CD4-positive, alpha-beta memory T cell (primary cell): ENCODE measurements at regions not wholly inside any gene's neighbourhood (a gene's known extent, or its start where the extent isn't known, plus 50 kb on each side); places are given as distances from the start of the nearest gene placed in this dataset.
"Not testable (repeated sequence)": the region's sequence is repeated elsewhere in the genome, so short reads cannot be mapped to it uniquely, and the experiment has no call there.

Experiments
- CTCF ChIA-PET: fragments of 350-600 bp; sonication (Branson Sonifier 250); formaldehyde crosslinking; loops from one replicate; lab custom pipeline; 2021; ENCODE audit warnings: inconsistent platforms; ENCODE audit not compliant: partially characterized antibody; lab: Charles Lee
- POLR2A ChIA-PET: fragments of 350-600 bp; sonication (Branson Sonifier 250); formaldehyde crosslinking; loops from one replicate; lab custom pipeline; 2021; ENCODE audit not compliant: partially characterized antibody; lab: Charles Lee
- DNase-seq, 5 donors: peaks; one replicate each; pipeline versions ENCODE4 v3.0.0 to v3.0.0-alpha.2; 2020 to 2022; ENCODE audit warnings: mixed read lengths in 1 of 5
- H3K27ac ChIP-seq: one replicate; pipeline ENCODE4 v1.7.0; 2013; ENCODE audit warnings: low read depth, low read length
- H3K27me3 ChIP-seq: 2 replicates; pipeline ENCODE4 v1.7.0; 2013; ENCODE audit warnings: mild to moderate bottlenecking, low read length, moderate library complexity; ENCODE audit not compliant: insufficient read depth
- H3K36me3 ChIP-seq: 2 replicates; pipeline ENCODE4 v1.7.0; 2013; ENCODE audit warnings: mild to moderate bottlenecking, low read length, moderate library complexity; ENCODE audit not compliant: insufficient read depth
- H3K4me1 ChIP-seq: 2 replicates; pipeline ENCODE4 v1.7.0; 2013; ENCODE audit warnings: mild to moderate bottlenecking, low read length, moderate library complexity; ENCODE audit not compliant: insufficient read depth
- H3K4me3 ChIP-seq, 2 donors: one replicate each; pipeline ENCODE4 v1.7.0; 2013; ENCODE audit warnings: low read length in 2 of 2, mild to moderate bottlenecking in 1 of 2
- H3K9me3 ChIP-seq, 2 donors: one replicate each; pipeline ENCODE4 v1.7.0; 2013; ENCODE audit warnings: low read length in 2 of 2, control low read depth in 1 of 2; ENCODE audit not compliant: control insufficient read depth in 1 of 2
- H3K27ac Mint-ChIP-seq, 7 donors: one replicate each; pipeline ENCODE4 v1.8.0; 2020 to 2021; ENCODE audit warnings: mixed read lengths in 7 of 7, mild to moderate bottlenecking in 6 of 7, inconsistent platforms in 3 of 7, moderate library complexity in 3 of 7
- H3K27me3 Mint-ChIP-seq, 2 donors: one replicate each; pipeline ENCODE4 v1.8.0; 2020 to 2021; ENCODE audit warnings: mixed read lengths in 2 of 2
- H3K36me3 Mint-ChIP-seq, 2 donors: one replicate each; pipeline ENCODE4 v1.8.0; 2020 to 2021; ENCODE audit warnings: mixed read lengths in 2 of 2, inconsistent platforms in 1 of 2, mild to moderate bottlenecking in 1 of 2
- H3K4me1 Mint-ChIP-seq, 4 donors: one replicate each; pipeline ENCODE4 v1.8.0; 2020 to 2021; ENCODE audit warnings: mixed read lengths in 4 of 4, mild to moderate bottlenecking in 1 of 4
- H3K4me3 Mint-ChIP-seq, 8 donors: one replicate each; pipeline ENCODE4 v1.8.0; 2020 to 2021; ENCODE audit warnings: mixed read lengths in 8 of 8, mild to moderate bottlenecking in 7 of 8, moderate library complexity in 6 of 8, inconsistent platforms in 3 of 8
- H3K9me3 Mint-ChIP-seq, 8 donors: one replicate each; pipeline ENCODE4 v1.8.0; 2020 to 2021; ENCODE audit warnings: mixed read lengths in 8 of 8, mild to moderate bottlenecking in 5 of 8, inconsistent platforms in 3 of 8, moderate library complexity in 1 of 8
- intact Hi-C: fragments of 100-400 bp; cut with micrococcal nuclease; formaldehyde crosslinking; loops from one replicate; pipeline ENCODE4 v1.15.1; 2023

DNA sequence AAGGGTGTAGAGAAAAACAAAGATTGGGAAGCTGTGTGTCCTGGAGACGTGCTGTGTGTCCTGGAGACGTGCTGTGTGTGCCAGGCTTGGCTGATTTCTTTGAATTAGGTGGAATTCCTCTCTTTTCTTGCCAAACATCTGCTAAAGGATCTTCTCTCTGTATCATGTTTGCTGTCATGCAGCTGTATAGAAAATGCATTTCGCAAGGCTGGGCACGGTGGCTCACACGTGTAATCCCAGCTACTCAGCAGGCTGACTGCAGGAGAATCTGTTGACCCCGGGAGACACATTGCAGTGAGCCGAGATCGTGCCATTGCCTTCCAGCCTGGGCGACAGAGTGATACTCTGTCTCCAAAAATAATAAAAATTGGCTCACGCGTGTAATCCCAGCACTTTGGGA, 187.0 kb downstream of the CRLF2 start:
- POLR2A ChIA-PET, result no interaction called here
- Mint-ChIP-seq H3K27me3 (peaks cover 6 to 9% of the 10 kb centered on the region in 2 donors), H3K27ac (no peak overlapping the region), H3K9me3 (peaks cover 0 to 13% (median 3%) of the 10 kb centered on the region in 8 donors), H3K4me1 (peaks cover 11 to 24% (median 17%) of the 10 kb centered on the region in 4 donors), H3K36me3 (no peaks in the 10 kb centered on the region), H3K4me3 (peak overlapping the region in 1 of 8 donors; percentile 31)
- peaks cover 14% of the 10 kb centered on the region for H3K4me1 ChIP-seq
- H3K4me3 ChIP-seq, result no peak overlapping the region
- H3K9me3 ChIP-seq, result peaks cover 0 to 4% of the 10 kb centered on the region in 2 donors
- no peaks in the 10 kb centered on the region for H3K27me3 ChIP-seq
- intact Hi-C loops, result no loop called here
- H3K36me3 ChIP-seq, result no peaks in the 10 kb centered on the region
- DNase-seq, result no peak
- no peak overlapping the region for H3K27ac ChIP-seq
- CTCF ChIA-PET, result no interaction called here

DNA sequence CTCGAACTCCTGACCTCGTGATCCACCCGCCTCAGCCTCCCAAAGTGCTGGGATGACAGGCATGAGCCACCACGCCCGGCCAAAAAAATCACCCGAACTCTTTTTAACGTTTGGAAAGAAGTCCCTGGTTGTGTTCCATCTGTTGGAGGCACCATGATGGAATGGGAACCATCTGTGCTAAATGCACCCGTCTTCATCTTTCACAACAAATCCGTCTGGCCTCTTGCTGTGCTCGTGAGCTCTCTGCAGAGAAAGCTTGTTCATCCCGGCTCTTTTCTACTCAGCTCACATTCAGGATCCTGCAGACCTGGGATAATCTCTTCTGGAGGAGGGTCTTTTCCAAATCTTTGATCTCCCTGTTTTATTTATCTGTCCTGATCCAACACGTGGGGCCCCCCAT, 188.8 kb downstream of the CRLF2 start:
- no peaks in the 10 kb centered on the region for H3K36me3 Mint-ChIP-seq

DNA sequence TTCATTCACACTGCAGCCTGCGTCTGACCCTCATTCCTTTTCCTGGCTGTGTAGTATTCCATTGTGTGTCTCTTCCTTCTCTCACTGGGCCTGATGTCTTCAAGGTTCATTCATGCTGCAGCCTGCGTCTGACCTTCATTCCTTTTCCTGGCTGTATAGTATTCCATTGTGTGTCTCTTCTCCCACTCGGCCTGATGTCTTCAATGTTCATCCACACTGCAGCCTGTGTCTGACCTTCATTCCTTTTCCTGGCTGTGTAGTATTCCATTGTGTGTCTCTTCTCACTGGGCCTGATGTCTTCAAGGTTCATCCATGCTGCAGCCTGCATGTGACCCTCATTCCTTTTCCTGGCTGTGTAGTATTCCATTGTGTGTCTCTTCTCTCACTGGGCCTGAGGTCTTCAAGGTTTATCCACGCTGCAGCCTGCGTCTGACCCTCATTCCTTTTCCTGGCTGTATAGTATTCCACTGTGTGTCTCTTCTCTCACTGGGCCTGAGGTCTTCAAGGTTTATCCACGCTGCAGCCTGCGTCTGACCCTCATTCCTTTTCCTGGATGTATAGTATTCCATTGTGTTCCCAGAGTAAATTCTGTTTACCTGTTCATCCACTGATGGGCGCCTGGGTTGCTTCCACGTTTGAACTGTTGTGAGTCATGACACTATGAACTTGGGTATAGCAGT, 191.0 kb downstream of the CRLF2 start:
- POLR2A ChIA-PET, H3K27me3 ChIP-seq, H3K36me3 ChIP-seq, H3K4me1 ChIP-seq, H3K4me3 ChIP-seq, H3K4me1 Mint-ChIP-seq, DNase-seq, H3K36me3 Mint-ChIP-seq, H3K27ac ChIP-seq, H3K9me3 ChIP-seq, H3K27me3 Mint-ChIP-seq, H3K4me3 Mint-ChIP-seq, H3K27ac Mint-ChIP-seq, intact Hi-C loops, CTCF ChIA-PET: not testable (repeated sequence)
- peaks cover 0 to 15% (median 4%) of the 10 kb centered on the region in 8 donors for H3K9me3 Mint-ChIP-seq

More for the DNA sequence above, 188.8 kb downstream of the CRLF2 start:
- intact Hi-C loops, result no loop called here
- POLR2A ChIA-PET, result no interaction called here
- Mint-ChIP-seq H3K27me3 (peaks cover 6 to 7% of the 10 kb centered on the region in 2 donors), H3K4me1 (peaks cover 11 to 24% (median 17%) of the 10 kb centered on the region in 4 donors), H3K9me3 (peaks cover 0 to 13% (median 3%) of the 10 kb centered on the region in 8 donors), H3K27ac (no peak overlapping the region), H3K4me3 (no peak overlapping the region)
- Histone ChIP-seq H3K4me3 (no peak overlapping the region), H3K27me3 (no peaks in the 10 kb centered on the region), H3K4me1 (peaks cover 14% of the 10 kb centered on the region), H3K9me3 (peaks cover 0 to 4% of the 10 kb centered on the region in 2 donors), H3K36me3 (no peaks in the 10 kb centered on the region), H3K27ac (no peak overlapping the region)
- no peak for DNase-seq
- CTCF ChIA-PET, result no interaction called here

DNA sequence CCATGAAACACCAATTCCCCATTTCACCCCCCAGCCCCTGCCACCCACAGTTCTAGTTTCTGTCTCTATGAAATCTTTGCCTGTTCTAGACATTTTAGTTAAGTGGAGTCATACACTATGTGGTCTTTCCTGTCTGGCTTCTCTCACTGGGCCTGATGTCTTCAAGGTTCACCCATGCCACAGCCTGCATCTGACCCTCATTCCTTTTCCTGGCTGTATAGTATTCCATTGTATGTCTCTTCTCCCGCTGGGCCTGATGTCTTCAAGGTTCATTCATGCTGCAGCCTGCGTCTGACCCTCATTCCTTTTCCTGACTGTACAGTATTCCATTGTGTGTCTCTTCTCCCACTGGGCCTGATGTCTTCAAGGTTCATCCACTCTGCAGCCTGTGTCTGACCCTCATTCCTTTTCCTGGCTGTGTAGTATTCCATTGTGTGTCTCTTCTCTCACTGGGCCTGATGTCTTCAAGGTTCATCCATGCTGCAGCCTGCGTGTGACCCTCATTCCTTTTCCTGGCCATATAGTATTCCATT, 191.7 kb downstream of the CRLF2 start:
- Mint-ChIP-seq H3K4me3 (no peak overlapping the region), H3K4me1 (peaks cover 0 to 4% (median 0%) of the 10 kb centered on the region in 4 donors), H3K27ac (no peak overlapping the region), H3K27me3 (peaks cover 0 to 2% of the 10 kb centered on the region in 2 donors), H3K36me3 (no peaks in the 10 kb centered on the region), H3K9me3 (peaks cover 0 to 15% (median 4%) of the 10 kb centered on the region in 8 donors)
- H3K9me3 ChIP-seq, result peaks cover 0 to 4% of the 10 kb centered on the region in 2 donors
- H3K4me1 ChIP-seq, result no peaks in the 10 kb centered on the region
- no peaks in the 10 kb centered on the region for H3K36me3 ChIP-seq
- H3K27ac ChIP-seq, result no peak overlapping the region
- intact Hi-C loops, result no loop called here
- no peaks in the 10 kb centered on the region for H3K27me3 ChIP-seq
- CTCF ChIA-PET, result no interaction called here
- no peak overlapping the region for H3K4me3 ChIP-seq
- no peak for DNase-seq
- POLR2A ChIA-PET, result no interaction called here

DNA sequence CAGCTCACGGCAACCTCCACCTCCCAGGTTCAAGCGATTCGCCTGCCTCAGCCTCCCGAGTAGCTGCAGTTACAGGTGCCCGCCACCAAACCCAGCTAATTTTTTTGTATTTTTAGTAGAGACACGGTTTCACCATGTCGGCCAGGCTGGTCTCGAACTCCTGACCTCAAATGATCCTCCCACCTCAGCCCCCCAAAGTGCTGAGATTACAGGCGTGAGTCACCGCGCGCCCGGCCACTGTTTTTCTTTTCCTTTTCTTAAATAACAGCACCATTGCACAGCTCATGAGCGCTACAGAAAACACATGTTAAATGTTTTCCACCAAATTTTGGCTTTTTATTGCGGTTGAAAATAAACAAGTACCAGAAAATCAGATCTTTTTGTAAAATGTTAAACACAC, 195.5 kb downstream of the CRLF2 start:
- CTCF ChIA-PET, H3K4me1 ChIP-seq, H3K9me3 Mint-ChIP-seq, H3K27me3 Mint-ChIP-seq, H3K4me3 Mint-ChIP-seq, H3K27me3 ChIP-seq, DNase-seq, POLR2A ChIA-PET, H3K36me3 ChIP-seq, intact Hi-C loops, H3K36me3 Mint-ChIP-seq, H3K4me3 ChIP-seq, H3K27ac Mint-ChIP-seq, H3K4me1 Mint-ChIP-seq, H3K9me3 ChIP-seq, H3K27ac ChIP-seq: not testable (repeated sequence)

DNA sequence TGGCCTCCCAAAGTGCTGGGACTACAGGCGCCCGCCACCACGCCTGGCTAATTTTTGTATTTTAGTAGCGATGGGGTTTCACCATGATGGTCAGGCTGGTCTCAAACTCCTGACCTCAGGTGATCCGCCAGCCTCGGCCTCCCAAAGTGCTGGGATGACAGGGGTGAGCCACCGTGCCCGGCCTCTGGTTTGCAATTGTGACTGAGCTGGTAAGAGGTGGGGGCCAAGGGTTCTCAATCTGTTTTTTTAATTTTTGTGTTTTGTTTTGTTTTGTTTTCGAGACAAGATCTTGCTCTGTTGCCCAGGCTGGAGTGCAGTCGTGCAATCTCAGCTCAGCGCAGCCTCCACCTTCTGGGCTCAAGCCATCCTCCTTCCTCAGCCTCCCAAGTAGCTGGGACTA, 196.2 kb downstream of the CRLF2 start:
- intact Hi-C loops, H3K36me3 ChIP-seq, POLR2A ChIA-PET, H3K4me1 Mint-ChIP-seq, H3K9me3 ChIP-seq, H3K27ac Mint-ChIP-seq, H3K27me3 Mint-ChIP-seq, H3K36me3 Mint-ChIP-seq, CTCF ChIA-PET, DNase-seq, H3K4me3 Mint-ChIP-seq, H3K27ac ChIP-seq, H3K9me3 Mint-ChIP-seq, H3K4me3 ChIP-seq, H3K4me1 ChIP-seq, H3K27me3 ChIP-seq: not testable (repeated sequence)

DNA sequence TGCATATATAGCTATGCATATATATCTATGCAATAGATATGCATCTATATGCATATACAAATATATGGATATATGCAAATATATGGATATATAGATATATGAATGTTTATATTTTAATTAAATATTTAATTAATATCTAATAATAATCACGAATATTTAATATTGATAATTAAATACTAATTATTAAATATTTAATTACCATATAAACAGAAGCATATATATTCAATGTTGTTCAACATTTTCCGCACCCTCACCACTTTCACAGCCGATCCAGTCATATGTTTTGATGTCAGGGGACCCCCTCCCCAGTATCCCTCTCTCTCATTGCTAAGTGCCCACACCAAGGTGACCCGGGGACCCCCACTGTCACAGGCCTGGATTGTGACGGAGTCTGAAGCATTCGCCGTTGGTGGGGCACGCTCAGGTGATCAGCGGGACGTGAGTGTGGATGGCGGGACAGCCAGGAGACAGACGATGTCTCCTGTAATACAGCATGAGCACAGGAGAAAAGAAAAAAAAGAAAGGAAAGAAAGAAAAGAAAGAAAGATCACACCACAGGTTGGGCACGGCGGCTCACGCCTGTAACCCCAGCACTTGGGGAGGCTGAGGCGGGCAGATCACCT, 199.7 kb downstream of the CRLF2 start:
- Histone ChIP-seq H3K4me3 (no peak overlapping the region), H3K4me1 (no peaks in the 10 kb centered on the region), H3K27me3 (no peaks in the 10 kb centered on the region), H3K9me3 (no peaks in the 10 kb centered on the region), H3K36me3 (no peaks in the 10 kb centered on the region), H3K27ac (no peak overlapping the region)
- CTCF ChIA-PET, result no interaction called here
- Mint-ChIP-seq H3K9me3 (peaks cover 0 to 3% (median 0%) of the 10 kb centered on the region in 8 donors), H3K27ac (peak overlapping the region in 1 of 7 donors; percentile 46), H3K4me1 (no peaks in the 10 kb centered on the region), H3K4me3 (peak overlapping the region in 1 of 8 donors; percentile 68), H3K27me3 (peaks cover 0 to 2% of the 10 kb centered on the region in 2 donors), H3K36me3 (no peaks in the 10 kb centered on the region)
- POLR2A ChIA-PET, result no interaction called here
- intact Hi-C loops, result no loop called here
- DNase-seq, result no peak
